ENCODE measurements at regions not wholly inside any gene's neighbourhood (a gene's known extent, or its start where the extent isn't known, plus 50 kb on each side); places are given as distances from the start of the nearest gene placed in this dataset.

- TF ChIP-seq CERS6 (CRISPR knock-in tag; IDR thresholded peaks at IDR 0.05): no peak
- TF ChIP-seq ZNF232 (CRISPR knock-in tag; IDR thresholded peaks at IDR 0.05; ENCODE audit: borderline replicate concordance): no peak
- TF ChIP-seq ZNF552 (CRISPR knock-in tag; IDR thresholded peaks at IDR 0.05; ENCODE audit: borderline replicate concordance): no peak
- peak; percentile 33; the same call in 1 of the 2 replicates for TF ChIP-seq HOXA3 (CRISPR knock-in tag; IDR thresholded peaks at IDR 0.05)
- TF ChIP-seq LCORL (IDR thresholded peaks at IDR 0.05): no peak
- TF ChIP-seq LCORL (CRISPR knock-in tag; IDR thresholded peaks at IDR 0.05): no peak
- TF ChIP-seq NCOA2 (CRISPR knock-in tag; IDR thresholded peaks at IDR 0.05): no peak
- TF ChIP-seq THAP7 (CRISPR knock-in tag; IDR thresholded peaks at IDR 0.05): no peak
- TF ChIP-seq SP5 (CRISPR knock-in tag; IDR thresholded peaks at IDR 0.05; ENCODE audit: borderline replicate concordance, low read depth): peak; percentile 55; the same call in 1 of the 2 replicates
- TF ChIP-seq MTA3 (CRISPR knock-in tag; IDR thresholded peaks at IDR 0.05): no peak
- TF ChIP-seq FOSL2 (CRISPR knock-in tag; IDR thresholded peaks at IDR 0.05): peak; percentile 22; the same call in 1 of the 2 replicates
- TF ChIP-seq IKZF5 (CRISPR knock-in tag; IDR thresholded peaks at IDR 0.05): 0 out of 2 replicates have a peak, but pooled peaks have one; percentile 20
- peak; percentile 28; the same call in 1 of the 2 replicates for TF ChIP-seq ZFP91 (CRISPR knock-in tag; IDR thresholded peaks at IDR 0.05; ENCODE audit: borderline replicate concordance)
- TF ChIP-seq DNMT1 (CRISPR knock-in tag; IDR thresholded peaks at IDR 0.05): no peak
- no peak for TF ChIP-seq ZSCAN20 (CRISPR knock-in tag; IDR thresholded peaks at IDR 0.05; ENCODE audit: borderline replicate concordance)
- TF ChIP-seq ZBTB20 (CRISPR knock-in tag; IDR thresholded peaks at IDR 0.05; ENCODE audit: borderline replicate concordance, low read depth): no peak
- peak; percentile 77; the same call in 1 of the 2 replicates for TF ChIP-seq ZNF281 (CRISPR knock-in tag; IDR thresholded peaks at IDR 0.05; ENCODE audit: borderline replicate concordance)
- TF ChIP-seq ZNF121 (CRISPR knock-in tag; IDR thresholded peaks at IDR 0.05): no peak
- 0 out of 2 replicates have a peak, but pooled peaks have one; percentile 16 for TF ChIP-seq ARID5B (CRISPR knock-in tag; IDR thresholded peaks at IDR 0.05)
- TF ChIP-seq SALL1 (CRISPR knock-in tag; IDR thresholded peaks at IDR 0.05): peak; percentile 25; the same call in 1 of the 2 replicates
Measured at GRCh38 chr7:81478664-81479063, 291.2 kb downstream of the HGF start (continued).

Measured in HepG2 (cell line).